ENCODE measurements at regions not wholly inside any gene's neighbourhood (a gene's known extent, or its start where the extent isn't known, plus 50 kb on each side); places are given as distances from the start of the nearest gene placed in this dataset.

- no peak for DNase-seq
Observed at GRCh38 chr5:22970956-22971618, 117.9 kb upstream of the CDH12 start.

GRCh38 chr5:22970491-22970890, 117.3 kb upstream of the CDH12 start:
- DNase-seq: no peak

DNA sequence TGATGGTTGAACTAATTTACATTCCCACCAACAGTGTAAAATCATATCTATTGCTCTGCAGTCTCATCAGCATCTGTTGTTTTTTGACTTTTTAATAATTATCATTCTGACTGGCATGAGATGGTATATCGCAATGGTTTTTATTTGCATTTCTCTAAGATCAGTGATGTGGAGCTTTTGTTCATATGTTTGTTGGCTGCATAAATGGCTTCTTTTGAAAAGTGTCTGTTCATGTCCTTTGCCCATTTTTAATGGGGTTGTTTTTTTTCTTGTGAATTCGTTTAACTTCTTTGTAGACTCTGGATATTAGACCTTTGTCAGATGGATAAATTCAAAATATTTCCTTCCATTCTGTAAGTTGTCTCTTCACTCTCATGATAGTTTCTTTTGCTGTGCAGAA, 115.2 kb upstream of the CDH12 start:
- no peak for DNase-seq

DNA sequence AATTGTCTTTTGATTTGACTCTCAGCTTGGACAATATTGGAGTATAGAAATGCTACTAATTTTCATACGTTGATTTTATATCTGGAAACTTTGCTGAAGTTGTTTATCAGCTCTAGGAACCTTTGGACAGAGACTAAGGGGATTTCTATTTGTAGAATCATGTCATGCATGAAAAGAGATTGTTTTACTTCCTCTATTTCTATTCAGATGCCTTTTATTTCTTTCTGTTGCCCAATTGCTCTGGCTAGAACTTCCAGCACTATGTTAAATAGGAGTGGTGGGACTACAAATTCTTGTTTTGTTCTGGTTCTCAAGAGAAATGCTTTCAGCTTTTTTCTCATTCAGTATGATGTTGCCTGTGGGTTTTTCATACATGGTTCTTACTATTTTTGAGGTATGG, 112.8 kb upstream of the CDH12 start:
- DNase-seq: no peak

- no peak for DNase-seq
Observed at GRCh38 chr5:22964632-22965031, 111.5 kb upstream of the CDH12 start.

- DNase-seq: no peak
Observed at GRCh38 chr5:22958462-22959262, 105.5 kb upstream of the CDH12 start.

GRCh38 chr5:22947921-22948320, 94.8 kb upstream of the CDH12 start:
- DNase-seq: no peak

GRCh38 chr5:22938362-22938761, 85.2 kb upstream of the CDH12 start:
- no peak for DNase-seq

DNA sequence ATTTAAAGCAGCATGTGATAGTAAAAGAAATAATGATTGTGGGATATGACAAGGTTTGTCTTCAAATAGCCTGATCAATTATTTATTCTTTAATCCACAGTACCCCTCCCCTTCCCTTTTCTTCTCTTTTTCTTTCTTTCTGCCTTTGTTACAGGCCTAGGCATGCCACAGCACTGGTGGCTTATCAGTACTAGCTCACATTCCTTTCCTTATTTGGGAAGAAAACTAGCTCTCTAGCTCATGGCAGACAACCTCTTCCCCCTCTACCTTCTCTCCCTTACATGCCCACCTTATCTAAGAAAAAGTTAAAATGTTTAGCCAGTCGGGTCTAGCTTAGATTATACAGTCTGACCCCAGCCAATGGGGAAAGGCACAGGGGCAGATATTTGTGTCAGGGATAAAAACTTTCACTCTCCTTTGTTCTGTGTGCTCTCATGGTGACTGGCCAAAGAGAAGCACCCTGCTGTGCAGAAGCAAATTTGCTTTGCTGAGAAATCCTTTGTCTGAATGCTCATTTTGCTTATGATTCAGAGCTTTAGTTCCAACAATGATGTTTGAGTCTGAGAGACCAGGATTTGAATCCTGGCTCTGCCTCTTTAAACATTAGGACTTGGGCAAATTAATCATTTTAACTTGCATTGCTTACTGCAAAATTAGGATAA, 75.8 kb upstream of the CDH12 start:
- DNase-seq: no peak

GRCh38 chr5:22926574-22926973, 73.4 kb upstream of the CDH12 start:
- no peak for DNase-seq

DNA sequence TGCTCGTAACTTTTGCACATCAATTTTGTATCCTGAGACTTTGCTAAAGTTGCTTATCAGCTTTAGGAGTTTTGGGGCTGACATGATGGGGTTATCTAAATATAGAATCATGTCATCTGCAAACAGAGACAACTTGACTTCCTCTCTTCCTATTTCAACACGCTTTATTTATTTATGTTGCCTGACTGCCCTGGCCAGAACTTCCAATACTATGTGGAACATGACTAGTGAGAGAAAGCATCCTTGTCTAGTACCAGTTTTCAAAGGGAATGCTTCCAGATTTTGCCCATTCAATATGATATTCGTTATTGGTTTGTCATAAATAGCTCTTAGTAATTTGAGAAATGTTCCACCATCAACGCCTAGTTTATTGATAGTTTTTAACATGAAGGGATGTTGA, 65.4 kb upstream of the CDH12 start:
- no peak for DNase-seq

DNA sequence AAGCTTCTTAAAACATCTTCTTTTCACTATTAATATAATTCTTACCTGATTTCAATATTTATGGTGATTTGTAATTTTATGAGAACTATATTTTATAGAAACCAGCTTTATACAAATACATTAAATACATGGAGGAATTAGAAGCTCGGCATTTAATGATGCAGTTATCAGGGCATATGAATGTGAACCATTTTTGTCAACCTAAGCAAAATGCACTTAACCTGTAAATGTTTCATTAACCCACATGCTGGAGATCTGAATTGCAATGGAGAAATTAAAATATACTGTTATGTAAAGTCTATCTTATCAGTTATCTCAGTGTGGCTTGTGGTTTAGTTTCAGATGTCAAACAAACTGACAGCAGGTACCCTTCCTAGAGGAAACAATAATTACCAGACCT, 63.2 kb upstream of the CDH12 start:
- DNase-seq: no peak

GRCh38 chr5:22911019-22911418, 57.9 kb upstream of the CDH12 start:
- DNase-seq: no peak

DNA sequence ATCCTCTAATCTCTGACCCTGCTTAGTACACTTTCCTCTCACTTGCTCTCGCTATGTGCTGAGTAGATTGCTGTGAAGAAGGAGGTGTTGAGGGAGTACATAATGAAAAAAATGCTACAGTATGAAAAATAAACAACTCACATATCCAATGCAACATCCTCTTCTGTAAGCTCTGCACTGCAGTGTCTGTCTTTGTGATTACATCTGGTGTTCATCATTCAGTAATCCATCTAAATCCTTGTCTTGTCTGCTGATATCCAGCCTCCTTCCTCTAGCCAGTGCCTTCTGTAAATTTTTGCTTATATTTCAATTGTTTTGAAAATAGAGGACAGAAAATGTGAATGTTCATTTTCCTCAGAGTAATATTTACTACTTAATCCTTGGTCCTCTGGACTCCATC, 57.4 kb upstream of the CDH12 start:
- no peak for DNase-seq

DNA sequence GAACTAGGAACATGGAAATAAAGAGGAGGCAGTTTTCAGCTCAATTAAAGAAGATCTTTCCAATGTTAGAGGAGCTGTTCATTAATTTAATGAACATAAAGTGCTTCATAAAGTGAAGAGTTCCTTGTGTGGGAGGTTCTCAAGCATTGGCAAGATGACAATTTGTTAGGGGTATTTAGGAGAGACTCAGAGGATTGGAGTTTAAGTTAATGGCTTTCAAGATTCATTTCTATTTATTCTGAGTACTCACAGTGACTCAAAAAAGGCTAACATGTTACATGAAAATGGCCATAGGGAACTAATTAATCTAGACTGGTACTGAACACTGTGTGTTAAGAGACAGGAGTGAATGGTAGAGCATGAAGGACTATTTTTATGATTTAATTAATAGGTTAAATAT, 55.4 kb upstream of the CDH12 start:
- no peak for DNase-seq

DNA sequence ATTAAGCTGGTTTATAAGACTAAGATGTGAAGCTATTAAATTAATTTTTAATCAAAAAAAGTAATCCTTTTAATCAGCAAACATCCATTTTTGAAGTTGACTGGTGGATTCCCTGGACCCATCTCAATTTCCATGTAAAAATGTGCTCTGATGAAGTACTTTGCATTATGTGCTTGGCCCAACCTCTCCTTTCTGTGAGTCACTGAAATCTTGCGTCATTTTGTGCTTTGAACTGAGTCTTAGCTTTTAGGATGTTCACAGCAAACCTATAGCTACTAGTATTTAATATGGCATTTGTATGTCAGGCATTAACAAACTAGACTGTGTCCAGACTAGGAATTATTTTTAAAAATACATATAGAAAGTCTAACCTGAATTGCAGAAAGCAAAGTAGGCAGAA, 55.0 kb upstream of the CDH12 start:
- DNase-seq: no peak

All from RPMI8226 (cell line).